GM12878 (cell line): ENCODE measurements at regions not wholly inside any gene's neighbourhood (a gene's known extent, or its start where the extent isn't known, plus 50 kb on each side); places are given as distances from the start of the nearest gene placed in this dataset.

ENCODE experiments used
- ATAC-seq: fragments of 200-7000 bp; cut with Tn5 transposase; 3 replicates; pipeline ENCODE4 v1.9.1; 2020; ENCODE audit warnings: mild to moderate bottlenecking, moderate library complexity
- BruUV-seq: library from RNA; stranded (reverse); fragments of 400-500 nt; replicated peaks from 2 replicates; lab custom pipeline; 2021; lab: Mats Ljungman, UMichigan
- CTCF ChIA-PET: fragments of 300-600 bp; sonication (Branson Sonifier 250); formaldehyde crosslinking; extraction: SDS; loops from one replicate; lab custom pipeline; 2021; ENCODE audit warnings: inconsistent platforms; lab: Yijun Ruan, JAX
- POLR2A ChIA-PET: fragments of 350-600 bp; formaldehyde crosslinking; extraction: SDS; loops from one replicate; lab custom pipeline; 2021; ENCODE audit warnings: inconsistent platforms; lab: Charles Lee
- RAD21 ChIA-PET: fragments of 300-600 bp; sonication (Branson Sonifier 250); formaldehyde crosslinking; loops from one replicate; lab custom pipeline; 2023; ENCODE audit warnings: antibody characterized with exemption; ENCODE audit not compliant: unreplicated experiment; lab: Charles Lee
- SMC1A ChIA-PET: fragments of 300-600 bp; sonication (Branson Sonifier 250); formaldehyde crosslinking; loops from one replicate; lab custom pipeline; 2023; ENCODE audit not compliant: unreplicated experiment, uncharacterized antibody; lab: Charles Lee
- DNase-seq: peaks from one replicate; pipeline ENCODE4 v3.0.0-alpha.2; 2011; ENCODE audit warnings: low read depth, low spot score
- FAIRE-seq: peaks from 3 replicates; lab custom pipeline; 2011; peaks lifted over from hg19 to GRCh38; lab: Jason Lieb, UNC
- H2AFZ ChIP-seq: 2 replicates; pipeline ENCODE4 v1.6.0; 2011; ENCODE audit warnings: low read depth, low read length, control low read depth; ENCODE audit not compliant: control insufficient read depth
- H3K27ac ChIP-seq: 2 replicates; pipeline ENCODE4 v1.5.1; 2011; ENCODE audit warnings: control low read depth; ENCODE audit not compliant: control insufficient read depth, insufficient read depth
- H3K27me3 ChIP-seq, 2 experiments: replicated peaks in 1 of 2; 2 replicates each; pipeline versions ENCODE4 v1.6.0 to v1.6.1; 2011; ENCODE audit warnings: low read length in 1 of 2; ENCODE audit not compliant: control insufficient read depth in 2 of 2, insufficient read depth in 2 of 2
- H3K36me3 ChIP-seq, 2 experiments: 2 replicates each; pipeline ENCODE4 v1.5.1; 2011; ENCODE audit warnings: low read length in 1 of 2; ENCODE audit not compliant: control insufficient read depth in 2 of 2, insufficient read depth in 2 of 2
- H3K4me1 ChIP-seq: 2 replicates; pipeline ENCODE4 v1.6.1; 2011; ENCODE audit warnings: mild to moderate bottlenecking, low read length, moderate library complexity, mixed read lengths; ENCODE audit not compliant: control insufficient read depth, insufficient read depth
- H3K4me2 ChIP-seq: 2 replicates; pipeline ENCODE4 v1.6.0; 2011; ENCODE audit warnings: control low read depth; ENCODE audit not compliant: control insufficient read depth, insufficient read depth
- H3K4me3 ChIP-seq: fragments of 200-600 bp; sonication (generic); 2 replicates; pipeline ENCODE4 v1.5.1; 2016
- H3K79me2 ChIP-seq: 2 replicates; pipeline ENCODE4 v1.6.0; 2011; ENCODE audit warnings: low read length; ENCODE audit not compliant: control insufficient read depth, insufficient read depth
- H3K9ac ChIP-seq: 2 replicates; pipeline ENCODE4 v1.8.0; 2011; ENCODE audit warnings: low read length, control low read depth, mixed read lengths; ENCODE audit not compliant: control insufficient read depth, insufficient read depth
- H3K9me3 ChIP-seq: replicated peaks from 3 replicates; pipeline ENCODE4 v1.5.1; 2011; ENCODE audit warnings: mild to moderate bottlenecking, low read length; ENCODE audit not compliant: control insufficient read depth, insufficient read depth
- H4K20me1 ChIP-seq: 2 replicates; pipeline ENCODE4 v1.6.0; 2011; ENCODE audit not compliant: control insufficient read depth, insufficient read depth
- FOXK2 ChIP-seq: fragments of 450-650 bp; IDR thresholded peaks from 2 replicates; pipeline ENCODE4 v1.6.1; 2017; ENCODE audit warnings: mild to moderate bottlenecking, moderate library complexity
- HCFC1 ChIP-seq: fragments of 150-350 bp; IDR thresholded peaks from 2 replicates; pipeline ENCODE4 v1.6.1; 2014; ENCODE audit warnings: low read length
- NFIC ChIP-seq: IDR thresholded peaks from 2 replicates; pipeline ENCODE4 v1.6.1; 2012; ENCODE audit warnings: low read depth, mild to moderate bottlenecking, inconsistent platforms, low read length, moderate library complexity
- NR2C1 ChIP-seq: fragments of 450-650 bp; IDR thresholded peaks from 2 replicates; pipeline ENCODE4 v1.6.1; 2017; ENCODE audit warnings: antibody characterized with exemption, mild to moderate bottlenecking, moderate library complexity
- ZNF687 ChIP-seq: fragments of 450-650 bp; IDR thresholded peaks from 2 replicates; pipeline ENCODE4 v1.6.1; 2017; ENCODE audit warnings: mild to moderate bottlenecking, moderate library complexity
- WGBS: methylation state at CpG from one replicate; pipeline ENCODE4 v1.1.6; 2016; ENCODE audit warnings: low lambda C conversion rate; ENCODE audit not compliant: insufficient replicate concordance, insufficient coverage; ENCODE audit errors: missing lambda C conversion rate; 5-methylcytosine and 5-hydroxymethylcytosine counted together
- in situ Hi-C: fragments of 300-500 bp; cut with MboI; formaldehyde crosslinking; loops from 9 replicates; pipeline ENCODE4 v1.14.3; 2018; ENCODE audit warnings: mixed read lengths
- intact Hi-C: fragments of 100-400 bp; cut with micrococcal nuclease; formaldehyde crosslinking; loops from one replicate; pipeline ENCODE4 v1.14.2; 2022; ENCODE audit not compliant: unreplicated experiment
- TF ChIP-seq, protein P1 (sequence below): IDR thresholded peaks from 2 replicates; pipeline ENCODE4 v1.6.1; 2012; ENCODE audit warnings: low read depth, low read length, improper control_type of control experiment
- TF ChIP-seq, protein P2 (sequence below): fragments of 450-650 bp; IDR thresholded peaks from 2 replicates; pipeline ENCODE4 v1.6.1; 2017; ENCODE audit warnings: mild to moderate bottlenecking, moderate library complexity
- TF ChIP-seq, protein P3 (sequence below): fragments of 450-650 bp; formaldehyde crosslinking; IDR thresholded peaks from 2 replicates; pipeline ENCODE4 v1.5.0; 2022; ENCODE audit warnings: mild to moderate bottlenecking, missing genetic modification characterization

GRCh38 chr2:151189125-151189524 lies 72.5 kb downstream of the RBM43 start:
- no peaks in the 10 kb centered on the region for H3K9me3 ChIP-seq
- H3K36me3 ChIP-seq = no peaks in the 10 kb centered on the region
- POLR2A ChIA-PET = no interaction called here
- no peak overlapping the region for H3K9ac ChIP-seq
- no TSS peak for BruUV-seq
- no peak overlapping the region for H3K4me2 ChIP-seq
- no peak for DNase-seq
- H3K27ac ChIP-seq = no peak overlapping the region
- WGBS = 84% methylated on average over 3 of the region's 3 CpGs
- RAD21 ChIA-PET = no interaction called here
- intact Hi-C loops = no loop called here
- no peak overlapping the region for H3K4me3 ChIP-seq
- ATAC-seq = no peak
- SMC1A ChIA-PET = no interaction called here
- TF ChIP-seq HCFC1 = no peak
- TF ChIP-seq, protein P1, sequence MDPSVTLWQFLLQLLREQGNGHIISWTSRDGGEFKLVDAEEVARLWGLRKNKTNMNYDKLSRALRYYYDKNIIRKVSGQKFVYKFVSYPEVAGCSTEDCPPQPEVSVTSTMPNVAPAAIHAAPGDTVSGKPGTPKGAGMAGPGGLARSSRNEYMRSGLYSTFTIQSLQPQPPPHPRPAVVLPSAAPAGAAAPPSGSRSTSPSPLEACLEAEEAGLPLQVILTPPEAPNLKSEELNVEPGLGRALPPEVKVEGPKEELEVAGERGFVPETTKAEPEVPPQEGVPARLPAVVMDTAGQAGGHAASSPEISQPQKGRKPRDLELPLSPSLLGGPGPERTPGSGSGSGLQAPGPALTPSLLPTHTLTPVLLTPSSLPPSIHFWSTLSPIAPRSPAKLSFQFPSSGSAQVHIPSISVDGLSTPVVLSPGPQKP = no peak
- no peak for TF ChIP-seq FOXK2
- TF ChIP-seq, protein P2, sequence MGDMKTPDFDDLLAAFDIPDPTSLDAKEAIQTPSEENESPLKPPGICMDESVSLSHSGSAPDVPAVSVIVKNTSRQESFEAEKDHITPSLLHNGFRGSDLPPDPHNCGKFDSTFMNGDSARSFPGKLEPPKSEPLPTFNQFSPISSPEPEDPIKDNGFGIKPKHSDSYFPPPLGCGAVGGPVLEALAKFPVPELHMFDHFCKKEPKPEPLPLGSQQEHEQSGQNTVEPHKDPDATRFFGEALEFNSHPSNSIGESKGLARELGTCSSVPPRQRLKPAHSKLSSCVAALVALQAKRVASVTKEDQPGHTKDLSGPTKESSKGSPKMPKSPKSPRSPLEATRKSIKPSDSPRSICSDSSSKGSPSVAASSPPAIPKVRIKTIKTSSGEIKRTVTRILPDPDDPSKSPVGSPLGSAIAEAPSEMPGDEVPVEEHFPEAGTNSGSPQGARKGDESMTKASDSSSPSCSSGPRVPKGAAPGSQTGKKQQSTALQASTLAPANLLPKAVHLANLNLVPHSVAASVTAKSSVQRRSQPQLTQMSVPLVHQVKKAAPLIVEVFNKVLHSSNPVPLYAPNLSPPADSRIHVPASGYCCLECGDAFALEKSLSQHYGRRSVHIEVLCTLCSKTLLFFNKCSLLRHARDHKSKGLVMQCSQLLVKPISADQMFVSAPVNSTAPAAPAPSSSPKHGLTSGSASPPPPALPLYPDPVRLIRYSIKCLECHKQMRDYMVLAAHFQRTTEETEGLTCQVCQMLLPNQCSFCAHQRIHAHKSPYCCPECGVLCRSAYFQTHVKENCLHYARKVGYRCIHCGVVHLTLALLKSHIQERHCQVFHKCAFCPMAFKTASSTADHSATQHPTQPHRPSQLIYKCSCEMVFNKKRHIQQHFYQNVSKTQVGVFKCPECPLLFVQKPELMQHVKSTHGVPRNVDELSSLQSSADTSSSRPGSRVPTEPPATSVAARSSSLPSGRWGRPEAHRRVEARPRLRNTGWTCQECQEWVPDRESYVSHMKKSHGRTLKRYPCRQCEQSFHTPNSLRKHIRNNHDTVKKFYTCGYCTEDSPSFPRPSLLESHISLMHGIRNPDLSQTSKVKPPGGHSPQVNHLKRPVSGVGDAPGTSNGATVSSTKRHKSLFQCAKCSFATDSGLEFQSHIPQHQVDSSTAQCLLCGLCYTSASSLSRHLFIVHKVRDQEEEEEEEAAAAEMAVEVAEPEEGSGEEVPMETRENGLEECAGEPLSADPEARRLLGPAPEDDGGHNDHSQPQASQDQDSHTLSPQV = no peak
- TF ChIP-seq NFIC = no peak
- no peak for TF ChIP-seq ZNF687
- no peak for TF ChIP-seq NR2C1
- TF ChIP-seq, protein P3, sequence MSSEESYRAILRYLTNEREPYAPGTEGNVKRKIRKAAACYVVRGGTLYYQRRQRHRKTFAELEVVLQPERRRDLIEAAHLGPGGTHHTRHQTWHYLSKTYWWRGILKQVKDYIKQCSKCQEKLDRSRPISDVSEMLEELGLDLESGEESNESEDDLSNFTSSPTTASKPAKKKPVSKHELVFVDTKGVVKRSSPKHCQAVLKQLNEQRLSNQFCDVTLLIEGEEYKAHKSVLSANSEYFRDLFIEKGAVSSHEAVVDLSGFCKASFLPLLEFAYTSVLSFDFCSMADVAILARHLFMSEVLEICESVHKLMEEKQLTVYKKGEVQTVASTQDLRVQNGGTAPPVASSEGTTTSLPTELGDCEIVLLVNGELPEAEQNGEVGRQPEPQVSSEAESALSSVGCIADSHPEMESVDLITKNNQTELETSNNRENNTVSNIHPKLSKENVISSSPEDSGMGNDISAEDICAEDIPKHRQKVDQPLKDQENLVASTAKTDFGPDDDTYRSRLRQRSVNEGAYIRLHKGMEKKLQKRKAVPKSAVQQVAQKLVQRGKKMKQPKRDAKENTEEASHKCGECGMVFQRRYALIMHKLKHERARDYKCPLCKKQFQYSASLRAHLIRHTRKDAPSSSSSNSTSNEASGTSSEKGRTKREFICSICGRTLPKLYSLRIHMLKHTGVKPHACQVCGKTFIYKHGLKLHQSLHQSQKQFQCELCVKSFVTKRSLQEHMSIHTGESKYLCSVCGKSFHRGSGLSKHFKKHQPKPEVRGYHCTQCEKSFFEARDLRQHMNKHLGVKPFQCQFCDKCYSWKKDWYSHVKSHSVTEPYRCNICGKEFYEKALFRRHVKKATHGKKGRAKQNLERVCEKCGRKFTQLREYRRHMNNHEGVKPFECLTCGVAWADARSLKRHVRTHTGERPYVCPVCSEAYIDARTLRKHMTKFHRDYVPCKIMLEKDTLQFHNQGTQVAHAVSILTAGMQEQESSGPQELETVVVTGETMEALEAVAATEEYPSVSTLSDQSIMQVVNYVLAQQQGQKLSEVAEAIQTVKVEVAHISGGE (CRISPR knock-in tag) = no peak
- TF ChIP-seq, all 136 proteins: peak for 0
- FAIRE-seq = no peak
- CTCF ChIA-PET = no interaction called here
- Histone ChIP-seq H2AFZ (no peak overlapping the region), H4K20me1 (no peaks in the 10 kb centered on the region), H3K79me2 (no peaks in the 10 kb centered on the region), H3K27me3 (no peaks in the 10 kb centered on the region), H3K4me1 (no peaks in the 10 kb centered on the region)
- in situ Hi-C loops = no loop called here
